Ishikawa (cell line): ENCODE measurements at regions not wholly inside any gene's neighbourhood (a gene's known extent, or its start where the extent isn't known, plus 50 kb on each side); places are given as distances from the start of the nearest gene placed in this dataset.

Experiments
- CEBPB ChIP-seq: IDR thresholded peaks from 2 replicates; pipeline ENCODE4 v1.6.1; 2012
- EP300 ChIP-seq: IDR thresholded peaks from 2 replicates; pipeline ENCODE4 v1.6.1; 2012; ENCODE audit warnings: borderline replicate concordance
- MAX ChIP-seq: IDR thresholded peaks from 2 replicates; pipeline ENCODE4 v1.6.1; 2012
- NFIC ChIP-seq: IDR thresholded peaks from 2 replicates; pipeline ENCODE4 v1.6.1; 2012
- RAD21 ChIP-seq: IDR thresholded peaks from 2 replicates; pipeline ENCODE4 v1.6.1; 2012; ENCODE audit warnings: low read depth
- ZBTB7A ChIP-seq: IDR thresholded peaks from 2 replicates; pipeline ENCODE4 v1.6.1; 2012; ENCODE audit warnings: low read depth

GRCh38 chr2:239460780-239461179 lies 60.0 kb upstream of the HDAC4 start:
- TF ChIP-seq CEBPB (no peak), EP300 (no peak), MAX (no peak), RAD21 (no peak), NFIC (no peak), ZBTB7A (no peak)
